Esophagus muscularis mucosa (tissue), 3 donors: ENCODE measurements at regions not wholly inside any gene's neighbourhood (a gene's known extent, or its start where the extent isn't known, plus 50 kb on each side); places are given as distances from the start of the nearest gene placed in this dataset.

ENCODE experiments used
- CTCF ChIP-seq, 3 experiments: fragments of 200-600 bp in 2 of 3; fragments of 450-650 bp in 1 of 3; sonication (generic) in 2 of 3; IDR thresholded peaks; one replicate each; pipeline ENCODE4 v1.5.1; 2017 to 2019; ENCODE audit warnings: antibody characterized with exemption in 3 of 3, mild to moderate bottlenecking in 2 of 3, moderate library complexity in 1 of 3
- POLR2AphosphoS5 ChIP-seq, 2 donors: sonication (generic); formaldehyde crosslinking; IDR thresholded peaks; one replicate each; pipeline ENCODE4 v1.6.1; 2017; ENCODE audit warnings: antibody characterized with exemption in 2 of 2

GRCh38 chr13:82797876-82798275 is 1084.4 kb downstream of the SLITRK1 start:
- TF ChIP-seq CTCF (IDR thresholded peaks at IDR 0.05), result no peak
- TF ChIP-seq POLR2AphosphoS5 (IDR thresholded peaks at IDR 0.05), result no peak
